Endodermal cell (in vitro differentiated cells): ENCODE measurements at regions not wholly inside any gene's neighbourhood (a gene's known extent, or its start where the extent isn't known, plus 50 kb on each side); places are given as distances from the start of the nearest gene placed in this dataset.

ENCODE experiments used
- DNase-seq: peaks from one replicate; pipeline ENCODE4 v3.0.0-alpha.2; 2017
- H3K27ac ChIP-seq: 2 replicates; pipeline ENCODE4 v1.5.1; 2013; ENCODE audit warnings: mild to moderate bottlenecking, low read depth, low read length, moderate library complexity
- H3K27me3 ChIP-seq: 2 replicates; pipeline ENCODE4 v1.6.1; 2013; ENCODE audit warnings: mild to moderate bottlenecking, low read length, moderate library complexity; ENCODE audit not compliant: insufficient read depth, control insufficient read depth, poor library complexity, severe bottlenecking
- H3K36me3 ChIP-seq: 2 replicates; pipeline ENCODE4 v1.7.0; 2013; ENCODE audit warnings: mild to moderate bottlenecking, low read length, moderate library complexity; ENCODE audit not compliant: control insufficient read depth, insufficient read depth
- H3K4me1 ChIP-seq: one replicate; pipeline ENCODE4 v1.7.0; 2013; ENCODE audit warnings: low read length; ENCODE audit not compliant: control insufficient read depth, insufficient read depth
- H3K4me3 ChIP-seq: 2 replicates; pipeline ENCODE4 v1.5.1; 2013; ENCODE audit warnings: mild to moderate bottlenecking, low read length, moderate library complexity
- H3K9ac ChIP-seq: 2 replicates; pipeline ENCODE4 v1.6.1; 2013; ENCODE audit warnings: mild to moderate bottlenecking, low read length, moderate library complexity; ENCODE audit not compliant: poor library complexity, severe bottlenecking; ENCODE audit errors: extremely low read depth
- H3K9me3 ChIP-seq: 2 replicates; pipeline ENCODE4 v1.6.1; 2013; ENCODE audit warnings: mild to moderate bottlenecking, low read length, moderate library complexity; ENCODE audit not compliant: control insufficient read depth
- H3K27ac Mint-ChIP-seq: 2 replicates; pipeline ENCODE4 v1.8.0; 2020; ENCODE audit warnings: mixed read lengths
- H3K27me3 Mint-ChIP-seq: 2 replicates; pipeline ENCODE4 v1.8.0; 2021; ENCODE audit warnings: mild to moderate bottlenecking, mixed read lengths; ENCODE audit not compliant: insufficient read depth
- H3K36me3 Mint-ChIP-seq: 2 replicates; pipeline ENCODE4 v1.8.0; 2020; ENCODE audit warnings: low read depth, mixed read lengths
- H3K4me1 Mint-ChIP-seq: 2 replicates; pipeline ENCODE4 v1.8.0; 2020; ENCODE audit warnings: mixed read lengths
- H3K4me3 Mint-ChIP-seq: 2 replicates; pipeline ENCODE4 v1.8.0; 2020; ENCODE audit warnings: mild to moderate bottlenecking, moderate library complexity, mixed read lengths
- H3K9me3 Mint-ChIP-seq: 2 replicates; pipeline ENCODE4 v1.8.0; 2020; ENCODE audit warnings: mild to moderate bottlenecking, mixed read lengths
- WGBS, 2 experiments: methylation state at CpG; one replicate each; pipeline versions ENCODE4 v1.1.5 to v1.1.7; 2013; ENCODE audit warnings: missing lambda C conversion rate in 2 of 2, mixed read lengths in 1 of 2; ENCODE audit not compliant: insufficient coverage in 1 of 2, insufficient read length in 1 of 2; 5-methylcytosine and 5-hydroxymethylcytosine counted together
- TF ChIP-seq, protein P1 (sequence below): fragments of 200-600 bp; sonication (generic); conservative IDR thresholded peaks from 2 replicates; pipeline ENCODE4 v1.5.0; 2021; ENCODE audit warnings: antibody characterized with exemption, mild to moderate bottlenecking

DNA sequence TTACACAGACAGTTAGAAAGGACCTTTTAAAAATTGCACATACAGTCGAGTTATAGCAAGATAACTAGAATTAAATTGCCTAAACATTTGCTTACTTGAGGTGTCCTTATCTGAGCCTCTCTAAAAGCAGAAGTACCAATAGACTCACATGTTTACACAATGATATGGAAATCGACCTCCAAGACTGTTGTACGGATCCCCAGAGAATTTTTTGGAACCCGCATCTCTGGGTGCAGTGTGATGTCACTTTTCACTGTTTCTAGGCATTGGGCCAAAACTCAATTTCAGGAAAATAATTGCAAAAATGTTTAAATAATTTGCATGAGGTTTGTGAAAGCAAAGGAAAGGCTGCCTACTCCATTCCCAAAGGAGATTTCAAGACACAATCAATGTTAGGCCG, 63.1 kb upstream of the ATG10 start:
- no peaks in the 10 kb centered on the region for H3K36me3 Mint-ChIP-seq
- Histone ChIP-seq H3K27me3 (no peaks in the 10 kb centered on the region), H3K4me3 (no peak overlapping the region), H3K9ac (no peak overlapping the region), H3K4me1 (no peaks in the 10 kb centered on the region), H3K36me3 (no peaks in the 10 kb centered on the region), H3K9me3 (no peaks in the 10 kb centered on the region), H3K27ac (no peak overlapping the region)
- no peak overlapping the region for H3K4me3 Mint-ChIP-seq
- DNase-seq, result no peak
- TF ChIP-seq, protein P1, sequence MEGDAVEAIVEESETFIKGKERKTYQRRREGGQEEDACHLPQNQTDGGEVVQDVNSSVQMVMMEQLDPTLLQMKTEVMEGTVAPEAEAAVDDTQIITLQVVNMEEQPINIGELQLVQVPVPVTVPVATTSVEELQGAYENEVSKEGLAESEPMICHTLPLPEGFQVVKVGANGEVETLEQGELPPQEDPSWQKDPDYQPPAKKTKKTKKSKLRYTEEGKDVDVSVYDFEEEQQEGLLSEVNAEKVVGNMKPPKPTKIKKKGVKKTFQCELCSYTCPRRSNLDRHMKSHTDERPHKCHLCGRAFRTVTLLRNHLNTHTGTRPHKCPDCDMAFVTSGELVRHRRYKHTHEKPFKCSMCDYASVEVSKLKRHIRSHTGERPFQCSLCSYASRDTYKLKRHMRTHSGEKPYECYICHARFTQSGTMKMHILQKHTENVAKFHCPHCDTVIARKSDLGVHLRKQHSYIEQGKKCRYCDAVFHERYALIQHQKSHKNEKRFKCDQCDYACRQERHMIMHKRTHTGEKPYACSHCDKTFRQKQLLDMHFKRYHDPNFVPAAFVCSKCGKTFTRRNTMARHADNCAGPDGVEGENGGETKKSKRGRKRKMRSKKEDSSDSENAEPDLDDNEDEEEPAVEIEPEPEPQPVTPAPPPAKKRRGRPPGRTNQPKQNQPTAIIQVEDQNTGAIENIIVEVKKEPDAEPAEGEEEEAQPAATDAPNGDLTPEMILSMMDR, result no peak
- 86 to 100% methylated on average over 3 to 5 of the region's 5 CpGs for whole genome bisulfite sequencing, 2 experiments
- H3K27ac Mint-ChIP-seq, result no peak overlapping the region
- no peaks in the 10 kb centered on the region for H3K9me3 Mint-ChIP-seq
- H3K4me1 Mint-ChIP-seq, result peaks cover 3% of the 10 kb centered on the region
- no peaks in the 10 kb centered on the region for H3K27me3 Mint-ChIP-seq

DNA sequence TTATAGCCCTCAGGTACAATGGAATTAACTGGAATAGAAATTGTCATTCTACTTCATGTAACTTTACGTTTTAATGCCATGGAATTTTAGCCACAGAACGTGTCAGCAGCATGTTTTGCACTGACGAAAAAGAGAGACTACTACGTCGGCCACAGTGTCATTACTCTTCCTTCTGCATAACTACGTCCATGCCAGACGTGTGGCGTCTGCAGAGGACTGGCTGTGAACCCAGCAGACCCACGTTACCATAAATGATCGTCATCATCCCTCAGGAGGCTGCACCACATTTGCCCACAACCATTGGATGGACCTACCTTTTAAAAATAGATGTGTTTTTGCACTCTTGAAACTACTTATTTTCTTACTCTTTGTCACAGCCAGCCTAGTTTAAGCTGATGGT, 63.8 kb upstream of the ATG10 start:
- WGBS, 2 experiments, result 82 to 94% methylated on average over 10 of the region's 10 CpGs
- TF ChIP-seq, protein P1, result no peak
- H3K27me3 Mint-ChIP-seq, result no peaks in the 10 kb centered on the region
- Histone ChIP-seq H3K4me1 (no peaks in the 10 kb centered on the region), H3K27me3 (no peaks in the 10 kb centered on the region), H3K4me3 (no peak overlapping the region), H3K36me3 (no peaks in the 10 kb centered on the region), H3K9ac (no peak overlapping the region), H3K27ac (no peak overlapping the region), H3K9me3 (no peaks in the 10 kb centered on the region)
- no peak overlapping the region for H3K27ac Mint-ChIP-seq
- no peaks in the 10 kb centered on the region for H3K9me3 Mint-ChIP-seq
- H3K4me1 Mint-ChIP-seq, result peaks cover 3% of the 10 kb centered on the region
- DNase-seq, result no peak
- no peak overlapping the region for H3K4me3 Mint-ChIP-seq
- no peaks in the 10 kb centered on the region for H3K36me3 Mint-ChIP-seq

DNA sequence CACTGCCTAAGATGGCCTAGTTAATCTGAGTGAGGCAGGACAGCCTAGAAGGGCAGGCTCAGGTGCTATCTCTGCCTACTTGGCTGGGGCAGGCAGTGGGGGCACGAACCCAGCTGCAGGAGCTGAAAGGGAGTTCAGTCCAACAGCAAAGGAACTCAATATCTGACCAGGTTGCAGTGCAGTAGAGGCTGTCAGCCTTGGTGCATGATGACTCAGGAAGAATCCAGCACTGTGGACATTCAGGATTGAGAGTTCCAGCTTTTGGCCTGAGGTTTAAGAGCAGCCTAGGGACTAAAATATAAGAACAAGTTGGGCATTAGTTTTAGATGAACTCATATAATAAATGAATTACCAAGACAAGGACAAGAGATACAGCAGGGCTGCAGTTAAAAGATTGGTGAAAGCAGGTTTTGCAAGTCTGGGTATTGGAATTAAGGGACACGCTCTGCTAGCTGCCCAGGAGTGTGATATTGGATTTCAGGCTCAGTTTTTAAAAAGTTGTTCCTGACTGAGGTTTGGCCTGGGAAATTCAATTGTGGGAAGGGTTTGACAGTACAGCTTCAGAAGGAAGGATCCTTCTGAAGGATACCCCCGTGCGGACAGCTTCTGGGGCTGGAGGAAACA, 64.7 kb upstream of the ATG10 start:
- H3K9me3 Mint-ChIP-seq, result peaks cover 2% of the 10 kb centered on the region
- DNase-seq, result no peak
- Histone ChIP-seq H3K27ac (no peak overlapping the region), H3K9ac (no peak overlapping the region), H3K36me3 (no peaks in the 10 kb centered on the region), H3K27me3 (no peaks in the 10 kb centered on the region), H3K4me3 (no peak overlapping the region), H3K9me3 (peaks cover under 1% of the 10 kb centered on the region), H3K4me1 (no peaks in the 10 kb centered on the region)
- no peaks in the 10 kb centered on the region for H3K36me3 Mint-ChIP-seq
- H3K27ac Mint-ChIP-seq, result no peak overlapping the region
- H3K27me3 Mint-ChIP-seq, result no peaks in the 10 kb centered on the region
- no peak overlapping the region for H3K4me3 Mint-ChIP-seq
- 95 to 100% methylated on average over 3 to 4 of the region's 4 CpGs for WGBS, 2 experiments
- TF ChIP-seq, protein P1, result no peak
- H3K4me1 Mint-ChIP-seq, result peaks cover 3% of the 10 kb centered on the region
